ENCODE measurements at regions not wholly inside any gene's neighbourhood (a gene's known extent, or its start where the extent isn't known, plus 50 kb on each side); places are given as distances from the start of the nearest gene placed in this dataset.

DNA sequence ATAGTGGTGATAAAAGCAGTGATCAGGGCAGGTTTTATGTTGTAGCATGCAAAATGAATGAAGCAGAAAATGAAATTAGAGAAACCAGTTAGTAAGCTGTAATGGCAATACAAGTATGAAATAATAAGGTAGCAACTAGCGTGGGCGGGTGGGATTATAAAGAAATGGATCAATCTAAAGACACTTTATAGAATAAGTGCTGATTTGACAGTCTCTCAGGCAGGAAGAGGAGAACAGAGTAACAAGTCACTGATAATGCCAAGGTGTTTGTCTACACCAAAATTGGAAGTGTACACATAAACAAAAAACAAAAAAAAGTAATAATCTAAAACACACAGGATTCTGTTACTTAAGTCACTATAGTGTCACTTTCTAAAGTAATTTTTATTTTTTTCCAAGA lies 51.0 kb upstream of the PCBP1 start:
- no peak for DNase-seq
- in situ Hi-C loops (cut with MboI; ENCODE audit: low pct_unique_long_range_greater_than_20kb, low sequenced_read_pairs): no loop called here

- in situ Hi-C loops (cut with MboI; ENCODE audit: low pct_unique_long_range_greater_than_20kb, low sequenced_read_pairs): no loop called here
- DNase-seq: no peak
Observed at GRCh38 chr2:70035344-70035844, 51.9 kb upstream of the PCBP1 start.

DNA sequence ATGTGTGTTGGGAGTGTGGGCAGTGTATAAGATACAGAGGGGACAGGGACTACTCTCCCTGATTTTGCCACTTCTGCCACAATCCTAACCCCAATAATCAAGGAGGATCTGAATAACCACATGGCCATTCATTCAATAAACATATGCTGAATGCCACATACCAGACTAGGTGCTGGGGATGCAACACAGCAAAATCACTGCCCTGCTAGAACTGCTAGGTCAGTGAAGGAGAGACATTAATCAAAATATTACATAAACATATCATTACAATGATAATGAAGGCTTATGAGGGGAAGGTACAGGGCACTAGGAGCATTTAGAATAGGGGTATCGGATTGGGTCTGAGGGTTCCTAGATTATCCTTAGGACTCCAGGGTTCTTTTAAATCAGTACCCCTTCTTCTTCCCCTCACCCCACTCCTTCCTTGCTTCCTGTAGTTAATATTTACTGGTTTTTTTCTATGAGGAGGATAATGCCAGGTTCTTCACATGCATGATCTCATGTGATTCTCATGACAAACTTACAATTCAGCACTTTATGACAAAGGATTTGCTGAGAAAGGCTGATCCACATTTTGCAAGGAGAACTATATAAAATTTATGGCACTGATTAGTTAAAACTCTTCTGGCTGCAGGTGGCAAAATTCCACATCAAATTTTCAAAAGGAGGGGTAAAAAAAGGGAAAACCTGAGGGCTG lies 56.4 kb upstream of the PCBP1 start:
- in situ Hi-C loops (cut with MboI; ENCODE audit: low pct_unique_long_range_greater_than_20kb, low sequenced_read_pairs): no loop called here
- no peak for DNase-seq

DNA sequence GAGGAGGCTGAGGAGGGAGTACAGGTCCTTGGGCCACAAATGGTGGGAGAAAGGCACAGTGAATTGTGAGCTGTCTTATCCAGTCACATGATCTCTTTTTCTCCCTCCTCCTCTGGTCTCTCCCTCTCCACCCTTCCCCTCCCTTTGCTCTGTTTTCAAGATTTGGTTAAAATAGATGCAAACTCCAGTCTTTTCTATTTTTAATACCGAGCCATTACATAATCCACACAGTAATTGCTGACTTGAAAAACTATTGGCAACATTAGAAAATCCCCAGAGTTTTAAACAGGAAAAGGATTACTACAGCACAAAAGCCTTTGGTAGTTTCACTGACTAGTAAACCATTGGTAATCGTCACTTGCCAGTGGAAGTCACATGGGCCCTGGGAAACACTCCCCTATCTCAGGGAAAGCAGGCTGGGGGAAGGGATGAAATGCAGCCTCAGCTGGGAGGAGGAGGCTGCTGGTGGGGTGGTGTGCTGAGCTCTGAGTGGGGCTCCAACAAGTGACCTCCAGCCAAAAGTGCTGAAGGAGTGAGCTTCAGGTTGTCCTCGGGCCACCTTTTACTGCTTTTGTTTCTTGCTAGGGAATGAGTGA lies 57.4 kb upstream of the PCBP1 start:
- no peak for DNase-seq
- in situ Hi-C loops (cut with MboI; ENCODE audit: low pct_unique_long_range_greater_than_20kb, low sequenced_read_pairs): no loop called here

DNA sequence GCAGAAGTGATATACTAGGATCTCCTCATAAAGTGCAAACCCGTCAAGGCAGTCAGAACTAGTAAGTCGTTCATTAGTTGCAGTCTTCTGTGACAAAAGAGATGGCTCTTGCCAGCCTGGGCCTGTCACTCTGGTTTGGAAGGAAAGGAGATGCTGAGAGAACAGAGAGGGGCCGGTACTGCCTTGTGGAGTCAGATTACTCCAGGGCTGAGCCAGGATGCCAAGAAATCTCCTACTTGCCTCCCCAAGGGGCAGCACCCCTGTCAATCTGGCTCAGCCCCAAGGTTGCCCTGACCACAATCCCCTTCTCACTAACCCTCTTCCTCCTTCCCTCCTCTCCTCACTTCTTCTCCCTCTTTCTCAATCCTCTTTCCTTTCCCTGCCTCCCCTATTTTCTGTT lies 62.9 kb upstream of the ASPRV1 start:
- in situ Hi-C loops (cut with MboI; ENCODE audit: low pct_unique_long_range_greater_than_20kb, low sequenced_read_pairs): no loop called here
- peak; percentile 31 for DNase-seq

DNA sequence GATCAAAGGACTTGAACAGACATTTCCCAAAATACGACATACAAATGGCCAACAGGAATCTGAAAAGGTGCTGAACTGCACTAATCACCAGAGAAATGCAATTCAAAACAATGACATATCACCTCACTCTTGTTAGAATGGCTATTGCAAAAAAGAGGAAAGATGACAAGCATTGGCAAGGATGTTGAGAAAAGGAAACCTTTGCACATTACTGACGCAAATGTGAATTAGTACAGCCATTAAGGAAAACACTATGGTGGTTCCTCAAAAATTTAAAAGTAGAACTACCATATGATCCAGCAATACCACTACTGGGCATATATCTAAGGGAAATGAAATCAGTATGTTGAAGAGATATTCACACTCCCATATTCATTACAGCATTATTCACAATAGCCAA lies 57.7 kb upstream of the ASPRV1 start:
- in situ Hi-C loops (cut with MboI; ENCODE audit: low pct_unique_long_range_greater_than_20kb, low sequenced_read_pairs): no loop called here
- DNase-seq: no peak

DNA sequence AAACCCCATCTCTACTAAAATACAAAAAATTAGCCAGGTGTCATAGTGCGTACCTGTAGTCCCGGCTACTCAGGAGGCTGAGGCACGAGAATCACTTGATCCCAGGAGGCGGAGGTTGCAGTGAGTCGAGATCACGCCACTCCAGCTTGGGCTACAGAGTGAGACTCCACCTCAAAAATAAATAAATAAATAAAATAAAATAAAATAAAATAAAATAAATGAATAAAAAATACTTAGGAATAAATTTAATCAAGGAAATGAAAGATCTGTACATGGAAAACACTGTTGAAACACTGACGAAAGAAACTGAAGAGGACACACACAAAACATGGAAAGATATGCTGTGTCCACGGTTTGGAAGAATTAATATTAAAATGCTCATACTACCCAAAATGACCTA lies 56.5 kb upstream of the ASPRV1 start:
- DNase-seq: no peak
- in situ Hi-C loops (cut with MboI; ENCODE audit: low pct_unique_long_range_greater_than_20kb, low sequenced_read_pairs): no loop called here

GRCh38 chr2:70014959-70015358 lies 53.5 kb upstream of the ASPRV1 start:
- in situ Hi-C loops (cut with MboI; ENCODE audit: low pct_unique_long_range_greater_than_20kb, low sequenced_read_pairs): no loop called here
- DNase-seq: no peak

DNA sequence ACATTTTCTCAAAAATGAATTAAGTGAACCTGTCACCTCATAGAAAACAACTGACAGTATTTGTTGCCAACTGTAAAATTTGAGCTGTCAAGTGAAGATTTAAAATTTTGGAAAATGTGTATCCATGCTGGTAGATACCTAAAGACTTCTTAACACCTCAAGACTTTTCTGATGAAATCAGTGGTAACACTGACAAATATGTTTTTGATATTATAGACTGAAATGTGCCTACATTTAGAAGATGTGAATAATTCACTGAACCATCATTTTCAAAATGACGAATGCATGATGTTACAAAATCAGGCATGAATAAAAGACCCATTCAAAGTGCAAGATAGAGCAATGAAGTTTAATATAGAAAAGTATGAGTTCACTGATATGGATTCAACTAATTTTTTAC lies 51.5 kb upstream of the ASPRV1 start:
- DNase-seq: no peak
- in situ Hi-C loops (cut with MboI; ENCODE audit: low pct_unique_long_range_greater_than_20kb, low sequenced_read_pairs): no loop called here

DNA sequence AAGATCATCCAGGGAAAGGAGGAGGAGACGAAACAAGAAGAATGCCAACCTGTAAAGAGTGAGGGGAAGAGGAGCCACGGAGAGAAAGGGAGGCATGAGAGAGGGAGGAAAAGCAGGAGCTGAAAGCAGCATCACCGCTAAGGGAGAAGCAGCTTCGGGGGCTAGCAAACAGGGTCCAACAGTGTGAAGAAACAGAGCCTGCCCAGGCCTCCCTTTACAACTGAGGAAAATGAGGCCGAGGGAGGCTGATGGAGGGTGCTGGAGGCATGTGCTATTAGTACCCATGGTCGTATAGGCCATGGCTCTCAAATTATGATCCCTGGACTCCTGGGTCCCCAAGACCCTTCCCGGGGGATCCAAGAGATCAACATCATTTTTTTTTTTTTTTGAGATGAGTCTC lies 50.4 kb upstream of the ASPRV1 start:
- in situ Hi-C loops (cut with MboI; ENCODE audit: low pct_unique_long_range_greater_than_20kb, low sequenced_read_pairs): no loop called here
- DNase-seq: no peak

DNA sequence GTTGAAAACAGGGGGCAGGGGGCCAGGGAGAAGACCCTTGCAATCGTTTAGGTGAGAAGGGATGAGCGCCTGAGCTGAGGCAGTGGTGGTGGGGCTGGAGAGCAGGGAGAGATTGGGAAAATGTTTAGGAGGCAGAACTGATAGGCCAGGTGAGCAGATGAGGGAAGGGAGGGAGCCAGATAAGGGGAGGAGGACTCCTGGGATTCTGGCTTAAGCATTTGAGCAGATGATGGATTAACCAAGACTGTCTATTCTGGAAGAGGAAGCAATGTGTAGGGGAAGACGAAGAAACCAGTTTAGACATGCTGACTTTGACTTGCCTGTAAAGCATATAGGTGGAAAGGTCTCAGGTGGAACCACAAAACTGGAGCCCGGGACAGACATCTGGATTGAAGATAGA lies 49.9 kb upstream of the ASPRV1 start:
- in situ Hi-C loops (cut with MboI; ENCODE audit: low pct_unique_long_range_greater_than_20kb, low sequenced_read_pairs): no loop called here

More for the DNA sequence above, 49.9 kb upstream of the ASPRV1 start:
- no peak for DNase-seq

Data from KBM-7 (cell line).